K562 (cell line): ENCODE measurements at regions not wholly inside any gene's neighbourhood (a gene's known extent, or its start where the extent isn't known, plus 50 kb on each side); places are given as distances from the start of the nearest gene placed in this dataset.

ENCODE experiments used
- ATAC-seq: fragments of 200-7000 bp; cut with Tn5 transposase; 3 replicates; pipeline ENCODE4 v1.9.1; 2020; ENCODE audit warnings: moderate library complexity
- BruUV-seq: library from RNA; stranded (reverse); fragments of 400-500 nt; replicated peaks from 2 replicates; lab custom pipeline; 2021; lab: Mats Ljungman, UMichigan
- CTCF ChIA-PET: fragments of 300-600 bp; formaldehyde crosslinking; extraction: SDS; loops from one replicate; lab custom pipeline; 2021; ENCODE audit warnings: low intra/inter-chr PET ratio; lab: Yijun Ruan, JAX
- POLR2A ChIA-PET: fragments of 300-600, 350-650 bp; sonication (Branson Sonifier 250); formaldehyde crosslinking; extraction: SDS; loops from one replicate; lab custom pipeline; 2021; ENCODE audit warnings: antibody characterized with exemption, inconsistent platforms; lab: Yijun Ruan, JAX
- DNase-seq, 4 experiments: peaks; one replicate each; pipeline versions ENCODE4 v3.0.0 to v3.0.0-alpha.2; 2011 to 2018; ENCODE audit warnings: low spot score in 3 of 4, mixed read lengths in 3 of 4; ENCODE audit errors: extremely low read depth in 1 of 4
- FAIRE-seq: peaks from 2 replicates; lab custom pipeline; 2011; peaks lifted over from hg19 to GRCh38; lab: Jason Lieb, UNC
- H2AFZ ChIP-seq: 2 replicates; pipeline ENCODE4 v1.6.0; 2011; ENCODE audit warnings: low read depth, low read length, control low read depth, inconsistent platforms
- H3K27ac ChIP-seq: fragments of 200-600 bp; 3 replicates; pipeline ENCODE4 v1.8.0; 2011; ENCODE audit warnings: low read depth, mild to moderate bottlenecking, control low read depth, inconsistent platforms, low read length, moderate library complexity, mixed read lengths; ENCODE audit errors: extremely low read depth
- H3K27me3 ChIP-seq, 2 experiments: fragments of 300-600 bp in 1 of 2; 2 replicates in 1 of 2; 3 replicates in 1 of 2; pipeline versions ENCODE4 v1.6.0 to v1.8.0; 2011; ENCODE audit warnings: inconsistent platforms in 2 of 2, low read length in 2 of 2, mild to moderate bottlenecking in 1 of 2, mixed read lengths in 1 of 2, moderate library complexity in 1 of 2; ENCODE audit not compliant: control insufficient read depth in 2 of 2, insufficient read depth in 2 of 2
- H3K36me3 ChIP-seq: fragments of 300-600 bp; 3 replicates; pipeline ENCODE4 v1.8.0; 2011; ENCODE audit warnings: mild to moderate bottlenecking, low read length, inconsistent platforms; ENCODE audit not compliant: control insufficient read depth, insufficient read depth
- H3K4me1 ChIP-seq, 2 experiments: fragments of 200-600 bp in 1 of 2; replicated peaks in 1 of 2; 2 replicates in 1 of 2; 3 replicates in 1 of 2; pipeline versions ENCODE4 v1.5.1 to v1.8.0; 2011; ENCODE audit warnings: inconsistent platforms in 2 of 2, low read length in 2 of 2, mild to moderate bottlenecking in 1 of 2, mixed read lengths in 1 of 2, moderate library complexity in 1 of 2; ENCODE audit not compliant: control insufficient read depth in 2 of 2, insufficient read depth in 2 of 2
- H3K4me2 ChIP-seq: 2 replicates; pipeline ENCODE4 v1.6.1; 2011; ENCODE audit warnings: low read length, control low read depth, inconsistent platforms, mixed read lengths; ENCODE audit not compliant: insufficient read depth
- H3K4me3 ChIP-seq: fragments of 200-600 bp; sonication (generic), shearing (Covaris generic); 2 replicates; pipeline ENCODE4 v1.5.1; 2016; ENCODE audit warnings: control low read depth, inconsistent platforms
- H3K79me2 ChIP-seq: fragments of 200-600 bp; 3 replicates; pipeline ENCODE4 v1.8.0; 2011; ENCODE audit warnings: low read length, inconsistent platforms; ENCODE audit not compliant: control insufficient read depth, insufficient read depth
- H3K9ac ChIP-seq, 2 experiments: 2 replicates each; pipeline versions ENCODE4 v1.6.0 to v1.6.1; 2011; ENCODE audit warnings: low read depth in 2 of 2, low read length in 2 of 2, control low read depth in 1 of 2, inconsistent platforms in 1 of 2, mild to moderate bottlenecking in 1 of 2, mixed read lengths in 1 of 2; ENCODE audit not compliant: insufficient read depth in 1 of 2
- H3K9me1 ChIP-seq: one replicate; pipeline ENCODE4 v1.6.0; 2011; ENCODE audit warnings: inconsistent platforms, mild to moderate bottlenecking, low read length, moderate library complexity; ENCODE audit not compliant: control insufficient read depth, insufficient read depth
- H3K9me3 ChIP-seq: replicated peaks from 2 replicates; pipeline ENCODE4 v1.5.1; 2011; ENCODE audit warnings: low read depth, low read length, inconsistent platforms; ENCODE audit not compliant: control insufficient read depth, insufficient read depth
- H4K20me1 ChIP-seq: replicated peaks from 2 replicates; pipeline ENCODE4 v1.6.1; 2011; ENCODE audit warnings: low read length, inconsistent platforms, mixed read lengths; ENCODE audit not compliant: control insufficient read depth, insufficient read depth
- ELK1 ChIP-seq: sonication (generic); formaldehyde crosslinking; IDR thresholded peaks from 2 replicates; pipeline ENCODE4 v1.8.1; 2022; ENCODE audit warnings: missing genetic modification reagents
- MED1 ChIP-seq: sonication (generic); formaldehyde crosslinking; IDR thresholded peaks from 2 replicates; pipeline ENCODE4 v1.8.1; 2023; ENCODE audit warnings: missing genetic modification reagents, borderline replicate concordance
- PKNOX1 ChIP-seq: fragments of 450-650 bp; IDR thresholded peaks from 2 replicates; pipeline ENCODE4 v1.6.1; 2016
- RAD51 ChIP-seq: fragments of 450-650 bp; IDR thresholded peaks from 2 replicates; pipeline ENCODE4 v1.7.1; 2016; ENCODE audit warnings: low read depth, mild to moderate bottlenecking, borderline replicate concordance
- SFPQ ChIP-seq: fragments of 200-400 bp; formaldehyde crosslinking; IDR thresholded peaks from 2 replicates; pipeline ENCODE4 v1.6.1; 2017; ENCODE audit warnings: mild to moderate bottlenecking, low read depth, low read length, moderate library complexity
- SP2 ChIP-seq: IDR thresholded peaks from 2 replicates; pipeline ENCODE4 v1.6.1; 2011; ENCODE audit warnings: mild to moderate bottlenecking, low read depth, low read length, moderate library complexity; ENCODE audit not compliant: poor library complexity, severe bottlenecking; ENCODE audit errors: extremely low read depth
- ZBTB5 ChIP-seq: fragments of 450-650 bp; IDR thresholded peaks from 2 replicates; pipeline ENCODE4 v1.6.1; 2017; ENCODE audit warnings: antibody characterized with exemption
- ZNF274 ChIP-seq: IDR thresholded peaks from 2 replicates; pipeline ENCODE4 v1.6.1; 2011; ENCODE audit warnings: low read depth, mild to moderate bottlenecking, low read length, moderate library complexity, borderline replicate concordance
- ZSCAN32 ChIP-seq: fragments of 450-650 bp; formaldehyde crosslinking; IDR thresholded peaks from 2 replicates; pipeline ENCODE4 v1.4.0; 2020; ENCODE audit warnings: mild to moderate bottlenecking, moderate library complexity
- WGBS: fragments of 100-300 bp; shearing (Covaris generic); methylation state at CpG from one replicate; pipeline ENCODE4 v1.1.6; 2016; ENCODE audit warnings: low coverage, mixed read lengths; ENCODE audit not compliant: insufficient coverage; ENCODE audit errors: missing lambda C conversion rate; 5-methylcytosine and 5-hydroxymethylcytosine counted together
- in situ Hi-C: fragments of 300-500 bp; cut with MboI; formaldehyde crosslinking; loops from 4 replicates; pipeline ENCODE4 v1.15.0; 2018; ENCODE audit warnings: inconsistent platforms, mixed read lengths
- intact Hi-C: fragments of 100-400 bp; cut with micrococcal nuclease; formaldehyde crosslinking; loops from 2 replicates; pipeline ENCODE4 v1.14.2; 2022
- TF ChIP-seq, protein P1 (sequence below): sonication (generic); formaldehyde crosslinking; IDR thresholded peaks from 2 replicates; pipeline ENCODE4 v1.8.1; 2023; ENCODE audit warnings: mild to moderate bottlenecking, missing genetic modification reagents

- TF ChIP-seq ELK1, result no peak
Measured at GRCh38 chr5:164052536-164053093, 547.2 kb downstream of the MAT2B start (continued).

DNA sequence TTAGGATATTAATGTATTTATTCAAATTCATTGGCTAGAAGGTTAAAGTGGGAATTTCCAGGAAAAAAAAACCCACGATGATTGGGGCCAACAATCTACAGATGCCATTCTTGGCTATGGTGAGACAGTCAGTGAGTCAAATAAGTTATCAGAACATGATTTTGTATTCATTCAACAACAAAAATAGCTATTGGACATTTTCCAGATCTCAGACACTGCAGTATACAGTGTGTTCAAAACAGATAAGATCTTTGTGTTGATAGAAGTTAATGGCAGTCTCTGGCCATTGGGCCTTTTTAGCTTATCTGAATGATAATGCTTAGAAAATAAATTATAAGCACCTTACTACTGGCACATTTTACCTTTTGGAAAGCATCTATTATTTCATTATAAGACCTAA, 547.7 kb downstream of the MAT2B start:
- Histone ChIP-seq H3K27me3 (no peaks in the 10 kb centered on the region), H3K9me3 (no peaks in the 10 kb centered on the region), H3K79me2 (no peaks in the 10 kb centered on the region), H3K27ac (no peak overlapping the region), H3K9ac (no peak overlapping the region), H4K20me1 (no peaks in the 10 kb centered on the region), H3K4me1 (no peaks in the 10 kb centered on the region), H3K4me3 (no peak overlapping the region)
- no peak for ATAC-seq
- DNase-seq, result no peak
- CTCF ChIA-PET, result no interaction called here
- whole genome bisulfite sequencing, result 0% methylated on average over 1 of the region's 1 CpG
- in situ Hi-C loops, result no loop called here
- FAIRE-seq, result no peak
- BruUV-seq, result no TSS peak
- TF ChIP-seq PKNOX1, result no peak
- no peak for TF ChIP-seq SP2
- no peak for TF ChIP-seq SFPQ
- no peak for TF ChIP-seq RAD51
- TF ChIP-seq ZSCAN32, result no peak
- TF ChIP-seq ZBTB5, result no peak
- no peak for TF ChIP-seq ZNF274
- no peak for TF ChIP-seq MED1 (CRISPR knock-in tag)
- TF ChIP-seq, protein P1, sequence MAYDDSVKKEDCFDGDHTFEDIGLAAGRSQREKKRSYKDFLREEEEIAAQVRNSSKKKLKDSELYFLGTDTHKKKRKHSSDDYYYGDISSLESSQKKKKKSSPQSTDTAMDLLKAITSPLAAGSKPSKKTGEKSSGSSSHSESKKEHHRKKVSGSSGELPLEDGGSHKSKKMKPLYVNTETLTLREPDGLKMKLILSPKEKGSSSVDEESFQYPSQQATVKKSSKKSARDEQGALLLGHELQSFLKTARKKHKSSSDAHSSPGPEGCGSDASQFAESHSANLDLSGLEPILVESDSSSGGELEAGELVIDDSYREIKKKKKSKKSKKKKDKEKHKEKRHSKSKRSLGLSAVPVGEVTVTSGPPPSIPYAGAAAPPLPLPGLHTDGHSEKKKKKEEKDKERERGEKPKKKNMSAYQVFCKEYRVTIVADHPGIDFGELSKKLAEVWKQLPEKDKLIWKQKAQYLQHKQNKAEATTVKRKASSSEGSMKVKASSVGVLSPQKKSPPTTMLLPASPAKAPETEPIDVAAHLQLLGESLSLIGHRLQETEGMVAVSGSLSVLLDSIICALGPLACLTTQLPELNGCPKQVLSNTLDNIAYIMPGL (CRISPR knock-in tag), result no peak
- TF ChIP-seq, all 486 proteins: peak for 0
- Histone ChIP-seq H3K4me2 (no peak overlapping the region), H2AFZ (no peak overlapping the region), H3K9me1 (no peaks in the 10 kb centered on the region), H3K36me3 (no peaks in the 10 kb centered on the region)
- intact Hi-C loops, result no loop called here
- POLR2A ChIA-PET, result no interaction called here
